ENCODE measurements at regions not wholly inside any gene's neighbourhood (a gene's known extent, or its start where the extent isn't known, plus 50 kb on each side); places are given as distances from the start of the nearest gene placed in this dataset.

GRCh38 chr2:47719099-47719498, 63.8 kb upstream of the MSH6 start (continued):
- TF ChIP-seq CTBP2 (IDR thresholded peaks at IDR 0.05; ENCODE audit: borderline replicate concordance, insufficient read depth, insufficient read length, low read length) (no peak), SP4 (IDR thresholded peaks at IDR 0.05; ENCODE audit: low read length) (no peak), HDAC2 (IDR thresholded peaks at IDR 0.05; ENCODE audit: borderline replicate concordance in 1 of 2, low read depth in 2 of 2, low read length in 2 of 2) (no peak), USF2 (IDR thresholded peaks at IDR 0.05; ENCODE audit: low read length) (no peak)

All from H1 (cell line).